Glomerular visceral epithelial cell (primary cell): ENCODE measurements at regions not wholly inside any gene's neighbourhood (a gene's known extent, or its start where the extent isn't known, plus 50 kb on each side); places are given as distances from the start of the nearest gene placed in this dataset.
"Not testable (repeated sequence)": the region's sequence is repeated elsewhere in the genome, so short reads cannot be mapped to it uniquely, and the experiment has no call there.

Experiments used
- DNase-seq: peaks from one replicate; pipeline ENCODE4 v3.0.0-alpha.2; 2016; ENCODE audit errors: extremely low spot score

DNA sequence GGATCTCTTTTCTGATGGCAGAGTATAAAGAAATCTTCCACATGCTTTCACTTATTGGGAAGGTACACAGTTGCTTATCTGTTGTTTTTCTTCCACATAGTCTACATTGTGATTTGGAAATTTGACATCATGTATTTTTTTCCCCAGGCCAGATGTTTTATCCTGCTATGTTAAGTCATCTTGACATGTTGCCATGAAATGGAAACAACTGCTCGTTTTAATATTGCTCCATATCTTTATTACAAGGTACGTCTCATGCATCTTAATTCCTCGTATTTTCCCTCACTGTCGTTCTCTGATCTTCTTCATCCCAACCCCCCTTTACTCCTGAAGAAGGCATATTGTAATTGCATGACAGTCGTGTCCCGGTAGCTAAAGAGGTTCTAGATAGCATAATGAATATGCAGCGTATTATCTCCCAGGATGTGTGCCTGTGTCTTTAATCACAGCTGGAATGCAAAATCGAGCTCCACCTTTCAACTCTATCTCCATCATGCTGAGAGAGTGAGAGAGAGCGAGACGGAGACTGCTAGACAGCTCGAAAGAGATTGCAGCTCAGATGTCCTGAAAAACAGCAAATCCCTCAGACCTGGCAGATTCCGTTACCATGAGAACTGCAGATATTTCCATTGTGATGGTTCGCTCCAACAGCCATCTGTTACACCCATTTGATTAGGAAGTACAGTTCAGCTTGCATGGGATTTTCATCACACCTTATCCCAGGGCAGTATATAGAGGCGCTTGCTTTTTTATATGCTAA lies 281.7 kb downstream of the TMEM38B start:
- DNase-seq = no peak

DNA sequence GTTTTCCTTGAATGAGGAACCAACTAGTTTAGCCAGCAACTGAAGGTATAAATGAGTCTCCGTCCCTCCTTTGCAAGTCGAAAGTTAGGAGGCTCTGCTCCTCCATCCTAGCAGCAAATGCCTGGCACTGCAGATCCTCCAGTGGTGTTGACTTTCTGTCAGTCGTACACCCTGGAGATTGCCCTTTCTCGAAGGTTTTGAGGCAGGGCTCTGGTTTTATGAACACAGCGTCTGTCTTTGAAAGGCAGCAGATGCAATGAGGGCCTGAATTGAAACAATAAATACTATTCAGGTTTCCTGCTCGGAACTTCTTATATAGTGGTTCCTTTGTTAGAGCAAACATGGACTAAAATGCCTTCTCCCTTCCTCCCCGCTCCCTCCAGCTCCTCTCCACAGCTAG lies 284.0 kb downstream of the TMEM38B start:
- DNase-seq = no peak

DNA sequence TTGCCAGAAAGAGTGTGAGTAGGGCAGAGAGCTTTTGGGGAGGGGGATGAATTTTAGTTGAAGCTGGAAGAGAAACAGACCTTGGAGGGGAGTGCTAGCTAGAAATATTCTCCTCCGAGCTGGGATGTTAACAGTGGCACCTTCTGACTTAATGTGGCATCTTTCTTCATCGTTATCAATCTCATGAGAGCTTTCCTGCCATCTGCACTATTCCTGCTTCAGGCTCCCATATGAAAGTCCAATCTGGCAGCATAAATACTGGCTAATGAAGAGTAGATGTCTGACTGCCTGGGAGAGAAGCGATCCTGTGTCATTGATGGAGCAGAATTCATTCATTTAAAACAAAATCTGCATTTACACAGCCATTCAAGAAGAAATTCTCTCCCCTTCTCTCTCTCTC lies 284.5 kb downstream of the TMEM38B start:
- DNase-seq = no peak

DNA sequence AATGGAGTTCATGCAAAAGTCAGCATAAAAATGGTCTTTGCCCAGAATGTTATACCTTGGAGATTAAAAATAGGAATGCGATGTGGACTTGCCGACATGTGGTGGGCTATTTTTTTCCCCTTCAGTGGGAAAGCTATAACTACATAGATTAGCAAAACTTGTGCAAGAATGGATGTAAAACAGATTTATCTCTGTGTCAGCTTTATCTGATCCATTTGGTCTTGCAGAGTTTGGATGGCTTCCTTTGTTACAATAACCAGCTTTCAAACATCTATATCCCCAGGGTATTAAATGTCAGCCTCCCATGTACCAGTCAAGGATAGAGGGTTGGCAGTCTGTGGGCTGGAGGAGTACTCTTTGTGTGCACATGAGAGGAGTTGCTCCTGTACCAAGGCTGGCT lies 284.9 kb downstream of the TMEM38B start:
- DNase-seq = no peak

DNA sequence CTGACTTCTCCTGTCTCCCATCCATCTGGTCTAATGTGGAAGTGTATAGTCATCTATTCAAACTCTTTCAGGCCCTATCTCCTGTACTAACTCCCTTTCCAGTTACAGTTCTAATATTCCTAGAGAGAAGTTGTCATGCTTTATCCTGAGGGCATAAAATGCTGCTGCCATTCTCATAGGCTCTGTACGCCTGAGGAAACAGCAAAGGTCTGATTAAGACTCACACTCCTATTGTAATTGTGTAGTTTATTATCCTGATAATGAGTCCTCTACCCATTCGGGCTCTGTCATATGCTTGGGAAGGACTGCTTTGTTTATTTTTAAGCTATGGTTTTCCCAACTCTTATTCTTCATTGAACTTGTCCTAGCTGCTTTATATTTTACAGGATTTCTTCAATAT lies 290.4 kb downstream of the TMEM38B start:
- no peak for DNase-seq

DNA sequence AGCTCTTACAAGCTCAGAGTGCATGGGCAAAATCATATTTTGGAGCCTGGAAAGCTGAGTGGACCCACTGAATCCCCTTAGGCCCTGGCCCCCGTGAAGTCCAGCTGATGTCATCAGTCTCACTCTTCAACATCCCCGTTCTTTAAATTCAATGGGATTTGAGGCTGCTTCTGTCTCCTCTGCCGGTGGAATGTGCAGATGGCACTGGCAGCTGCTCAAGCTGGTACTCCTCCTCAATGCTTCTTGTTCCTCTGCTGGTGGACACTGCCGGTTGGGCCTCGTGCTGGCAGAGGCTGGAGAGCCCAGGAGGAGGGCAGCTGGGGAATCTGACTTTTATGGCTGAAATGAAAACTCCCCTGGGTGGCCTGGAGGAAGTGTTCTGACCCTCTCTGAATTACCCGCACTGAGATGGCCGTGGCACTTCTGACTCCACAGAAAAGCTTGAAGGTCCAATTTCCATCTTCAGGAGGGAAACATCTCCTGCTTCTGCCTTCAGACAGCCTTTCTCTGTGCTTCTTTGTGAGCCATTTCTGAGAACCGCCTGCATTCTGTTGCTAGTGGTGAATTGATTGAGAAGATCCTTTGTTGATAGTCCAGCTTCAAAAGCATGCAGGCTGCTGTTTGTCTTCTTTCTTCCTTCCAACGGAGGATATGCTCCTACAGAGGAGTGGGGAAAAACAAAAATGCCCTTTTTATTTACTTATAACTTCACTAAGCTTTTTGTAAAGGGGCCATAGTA lies 298.9 kb downstream of the TMEM38B start:
- DNase-seq = no peak

DNA sequence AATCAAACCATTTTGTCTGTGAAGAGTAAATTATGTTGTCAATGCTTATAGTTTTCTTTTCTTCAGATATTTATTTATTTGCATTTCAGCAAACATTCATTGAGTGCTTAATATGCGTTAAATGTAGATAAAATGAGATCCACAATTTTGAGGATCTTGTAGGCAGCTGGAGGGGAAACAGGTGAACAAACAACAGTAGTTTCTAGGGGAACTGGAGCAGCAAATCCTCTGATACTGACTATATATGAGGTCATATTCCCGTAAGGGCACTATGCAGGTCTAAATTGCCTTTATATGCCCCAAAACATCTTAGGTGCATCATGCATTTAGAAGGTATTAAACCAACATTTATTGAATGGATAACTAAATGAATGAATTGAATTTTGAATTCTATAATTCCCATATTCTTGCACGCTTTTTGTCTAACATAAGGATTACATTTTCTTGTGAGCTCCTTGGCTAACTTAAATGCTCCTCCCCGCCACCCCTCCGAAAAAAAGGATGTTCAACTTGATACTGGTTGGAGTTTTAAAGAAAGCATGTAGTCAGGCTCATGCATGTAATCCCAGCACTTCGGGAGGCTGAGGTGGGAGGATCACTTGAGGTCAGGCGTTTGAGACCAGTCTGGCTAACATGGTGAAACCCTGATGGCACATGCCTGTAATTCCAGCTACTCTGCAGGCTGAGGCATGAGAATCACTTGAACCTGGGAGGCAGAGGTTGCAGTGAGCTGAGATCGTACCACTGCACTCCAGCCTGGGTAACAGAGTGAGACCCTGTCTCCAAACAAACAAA lies 299.8 kb downstream of the TMEM38B start:
- DNase-seq = no peak

DNA sequence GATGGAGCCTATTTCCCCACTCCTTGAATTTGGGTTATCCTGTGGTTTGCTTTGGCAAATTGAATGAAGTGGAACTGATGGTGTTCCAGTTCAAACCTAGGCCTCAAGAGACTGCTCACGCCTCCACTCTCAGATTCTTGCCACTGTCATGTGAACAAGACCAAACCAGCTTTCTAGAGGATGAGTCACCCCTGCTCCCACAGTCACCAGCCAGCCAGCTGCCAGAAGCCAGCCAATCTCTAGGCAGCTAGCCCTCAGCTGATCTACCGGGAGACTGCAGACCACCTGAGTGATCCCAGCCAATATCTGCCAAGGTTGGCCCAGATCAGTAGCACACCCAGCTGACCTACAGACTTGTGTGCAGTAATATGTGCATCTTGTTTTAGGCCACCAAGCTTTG lies 300.6 kb downstream of the TMEM38B start:
- DNase-seq = no peak

DNA sequence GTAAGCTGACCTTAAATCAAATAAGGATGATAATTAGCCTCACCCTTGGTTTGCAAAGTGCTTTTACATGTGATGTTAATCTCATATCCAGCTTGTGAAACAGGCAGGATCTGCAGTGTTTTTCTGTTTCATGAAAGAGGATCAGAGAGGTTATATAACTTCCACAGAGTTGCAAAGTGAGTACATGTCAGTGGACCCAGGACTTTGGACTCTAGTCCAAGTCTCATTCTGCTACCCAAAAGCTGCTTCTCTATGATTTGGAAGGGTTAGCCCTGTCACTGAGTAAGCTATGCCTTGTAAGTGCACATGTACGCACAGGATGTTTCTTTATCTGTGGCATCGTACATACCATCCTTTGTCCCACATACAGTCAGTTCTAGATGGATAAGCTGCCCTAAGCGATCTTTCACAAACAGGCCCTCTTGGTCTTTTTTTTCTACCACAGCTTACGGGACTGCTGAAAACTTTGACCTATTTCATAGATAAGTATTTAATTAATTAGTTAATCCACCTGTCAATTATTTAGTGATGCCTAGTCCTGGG lies 322.9 kb downstream of the TMEM38B start:
- no peak for DNase-seq

DNA sequence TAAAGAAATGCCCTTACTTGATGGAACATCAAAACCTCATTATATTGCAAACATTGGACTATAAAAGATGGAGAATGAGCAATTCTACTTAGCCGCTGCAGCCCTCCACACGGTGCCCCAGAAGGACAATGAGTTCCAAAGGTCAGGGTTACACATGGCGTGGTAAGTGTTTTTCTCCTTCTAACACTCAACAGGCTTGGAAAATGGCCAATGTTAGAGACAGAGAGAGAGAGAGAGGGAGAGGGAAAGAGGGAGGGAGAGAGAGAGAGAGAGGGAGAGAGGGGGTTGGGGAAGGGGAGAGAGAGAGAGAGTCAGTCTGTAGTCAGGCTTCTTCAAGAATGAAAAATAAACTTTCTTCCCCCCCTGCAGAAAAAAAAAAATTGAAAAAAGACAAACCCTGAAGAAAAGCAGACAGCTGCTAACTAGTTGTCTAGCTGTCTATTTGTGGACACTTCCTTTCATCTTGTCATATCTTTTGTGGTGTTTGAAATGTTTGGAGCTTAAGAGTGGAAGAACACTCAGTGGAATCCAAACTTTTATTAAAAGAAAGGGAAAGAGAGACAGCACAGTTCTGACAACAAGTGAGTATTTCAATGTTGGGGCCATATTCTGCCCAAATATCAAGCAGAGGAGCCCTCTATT lies 324.8 kb downstream of the TMEM38B start:
- no peak for DNase-seq

DNA sequence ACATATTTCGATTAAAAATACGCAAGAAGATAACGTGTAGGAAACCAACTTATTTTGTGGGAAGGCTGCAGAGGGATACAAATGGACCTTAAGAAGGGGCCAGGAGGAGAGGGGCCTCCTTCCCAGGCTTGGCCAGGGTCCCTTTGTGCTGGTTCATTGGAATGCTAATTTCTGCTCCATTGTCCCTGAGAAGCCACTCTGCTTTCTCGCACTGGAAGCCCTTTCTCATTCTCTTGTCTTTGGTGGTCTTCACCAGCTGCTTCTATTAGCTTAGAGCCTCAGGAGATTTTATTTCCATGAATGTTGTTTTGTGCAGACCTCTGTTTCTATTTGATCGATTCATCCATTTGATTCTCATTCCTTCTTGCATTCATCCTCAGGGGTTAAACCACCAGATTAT lies 325.4 kb downstream of the TMEM38B start:
- no peak for DNase-seq

DNA sequence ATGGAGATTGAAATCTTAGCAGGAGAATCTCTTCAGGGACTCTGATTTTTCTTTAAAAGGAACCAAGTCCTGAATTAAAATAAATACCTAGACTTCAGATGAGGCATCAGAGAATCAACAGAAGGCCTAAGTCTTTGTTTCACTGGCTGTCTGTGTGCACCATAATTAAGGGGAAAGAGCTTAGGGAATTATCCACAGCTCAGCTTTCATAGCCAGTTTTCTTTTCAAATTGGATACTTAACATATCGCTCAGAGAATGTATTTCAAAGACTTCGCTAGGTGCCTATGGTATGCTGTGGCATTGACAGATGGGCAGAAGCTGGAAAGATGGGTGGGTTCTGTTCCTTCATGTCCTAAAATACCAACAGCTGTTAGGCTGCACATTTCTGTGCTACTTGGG lies 325.8 kb downstream of the TMEM38B start:
- DNase-seq = no peak

DNA sequence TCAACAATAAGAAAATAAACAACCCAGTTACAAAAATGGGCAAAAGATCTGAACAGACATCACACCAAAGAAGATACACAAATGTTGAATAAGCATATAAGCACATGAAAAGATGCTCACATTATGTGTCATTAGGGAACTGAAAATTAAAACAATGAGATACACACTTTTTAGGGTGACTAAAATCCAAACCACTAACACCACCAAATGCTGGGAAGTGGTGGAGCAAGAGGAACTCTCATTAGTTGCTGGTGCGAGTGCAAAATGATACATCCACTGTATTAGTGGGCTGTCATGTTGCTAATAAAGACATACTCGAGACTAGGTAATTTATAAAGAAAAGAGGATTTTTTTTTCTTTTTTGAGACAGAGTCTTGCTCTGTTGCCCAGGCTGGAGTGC lies 329.1 kb downstream of the TMEM38B start:
- no peak for DNase-seq

DNA sequence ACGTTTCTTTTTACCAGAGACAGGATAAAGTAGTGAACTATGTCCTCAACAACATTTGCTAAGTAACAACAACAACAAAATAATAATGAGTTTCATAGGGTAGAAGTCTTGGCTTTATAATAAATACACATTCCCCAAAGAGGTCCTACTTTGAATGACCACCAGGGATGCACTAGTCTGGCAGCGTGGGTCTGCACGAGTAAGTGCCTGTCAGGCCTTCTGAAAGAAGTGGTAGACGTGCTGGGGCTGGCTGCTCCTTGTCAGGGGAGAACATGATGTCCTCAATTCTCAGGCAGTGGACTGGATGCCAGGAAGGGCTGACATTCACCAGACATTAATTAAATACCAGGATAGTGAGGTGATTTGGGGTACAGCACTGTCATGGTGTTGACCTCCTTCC lies 331.1 kb downstream of the TMEM38B start:
- DNase-seq = no peak

DNA sequence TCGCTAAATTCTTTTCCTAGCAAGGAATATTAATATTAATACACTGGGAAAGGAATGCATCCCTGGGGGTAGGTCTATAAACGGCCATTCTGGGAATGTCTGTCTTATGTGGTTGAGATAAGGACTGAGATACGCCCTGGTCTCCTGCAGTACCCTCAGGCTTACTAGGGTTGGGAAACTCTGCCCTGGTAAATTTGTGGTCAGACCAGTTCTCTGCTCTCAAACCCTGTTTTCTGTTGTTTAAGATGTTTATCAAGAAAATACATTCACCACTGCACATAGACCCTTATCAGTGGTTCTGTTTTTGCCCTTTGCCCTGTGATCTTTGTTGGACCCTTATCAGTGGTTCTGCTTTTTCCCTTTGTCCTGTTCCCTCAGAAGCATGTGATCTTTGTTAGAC lies 335.8 kb downstream of the TMEM38B start:
- DNase-seq = not testable (repeated sequence)

DNA sequence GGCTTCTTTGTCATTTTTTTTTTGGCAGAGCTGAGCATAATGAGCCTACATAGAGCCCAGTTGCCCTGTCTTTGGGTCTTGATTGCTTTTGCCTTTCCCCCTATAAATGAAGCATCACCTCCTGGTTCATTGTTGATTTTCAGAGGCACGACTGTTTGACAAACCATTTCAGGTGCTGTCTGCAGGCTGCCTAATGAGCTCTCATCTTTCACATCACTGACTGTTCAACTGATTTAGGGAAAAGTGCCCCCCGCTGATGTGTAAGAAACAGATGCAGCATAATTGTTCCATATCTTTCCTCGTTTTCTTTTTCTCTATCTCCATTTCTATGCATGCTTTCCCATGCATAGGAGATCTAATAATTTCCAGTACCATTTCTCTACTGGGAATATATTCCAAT lies 338.6 kb downstream of the TMEM38B start:
- DNase-seq = no peak

DNA sequence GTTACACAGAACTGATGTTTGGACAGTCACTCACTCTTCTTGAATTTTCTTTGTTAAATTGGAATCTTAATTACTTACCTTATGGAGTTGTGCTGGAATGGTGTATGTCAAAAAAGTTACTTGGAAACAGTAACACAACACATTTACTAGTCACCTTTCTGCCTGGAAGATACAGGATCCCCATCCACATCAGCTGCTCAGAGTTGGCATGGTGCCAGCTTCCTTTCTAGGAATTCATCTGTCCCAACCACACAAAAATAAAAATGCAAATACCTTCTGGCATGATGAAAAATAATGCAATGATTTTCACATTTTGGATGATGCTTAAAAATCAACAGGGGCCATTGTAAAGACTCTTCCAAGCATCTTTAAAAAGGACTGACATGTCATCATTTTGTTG lies 341.5 kb downstream of the TMEM38B start:
- no peak for DNase-seq

DNA sequence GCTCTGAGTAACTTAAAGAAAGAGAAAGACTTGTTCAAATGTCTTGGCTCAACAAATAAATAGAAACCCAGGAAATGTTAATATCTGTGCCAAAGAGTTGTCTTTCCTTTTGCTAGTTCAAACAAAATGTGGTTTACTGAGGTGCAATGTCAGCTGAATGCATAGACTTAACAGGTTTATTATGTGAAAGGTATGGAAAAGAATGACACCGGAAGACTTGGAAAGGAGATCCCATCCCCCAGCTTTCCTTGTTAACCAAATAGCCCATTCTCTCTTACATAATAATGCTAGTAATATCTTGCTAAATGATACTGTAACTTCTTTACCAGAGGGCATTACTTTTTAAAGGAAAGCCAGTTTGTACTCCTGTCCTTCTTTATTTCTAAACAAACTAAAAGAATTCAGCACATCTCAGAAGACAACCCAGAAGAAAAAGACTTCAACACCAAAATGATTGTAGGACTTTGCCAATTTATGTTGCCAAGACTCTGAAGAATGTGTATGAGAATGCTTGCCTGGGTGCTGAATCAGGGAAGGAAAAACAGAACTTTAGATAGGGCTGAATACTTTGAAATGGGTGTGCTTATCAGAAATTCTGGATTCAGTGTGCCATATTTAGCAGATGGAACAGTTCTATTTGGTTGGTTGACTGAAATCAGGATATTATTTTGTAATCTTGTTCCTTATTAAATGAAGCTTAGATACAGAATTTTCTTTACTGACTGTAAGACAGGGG lies 344.1 kb downstream of the TMEM38B start:
- no peak for DNase-seq

DNA sequence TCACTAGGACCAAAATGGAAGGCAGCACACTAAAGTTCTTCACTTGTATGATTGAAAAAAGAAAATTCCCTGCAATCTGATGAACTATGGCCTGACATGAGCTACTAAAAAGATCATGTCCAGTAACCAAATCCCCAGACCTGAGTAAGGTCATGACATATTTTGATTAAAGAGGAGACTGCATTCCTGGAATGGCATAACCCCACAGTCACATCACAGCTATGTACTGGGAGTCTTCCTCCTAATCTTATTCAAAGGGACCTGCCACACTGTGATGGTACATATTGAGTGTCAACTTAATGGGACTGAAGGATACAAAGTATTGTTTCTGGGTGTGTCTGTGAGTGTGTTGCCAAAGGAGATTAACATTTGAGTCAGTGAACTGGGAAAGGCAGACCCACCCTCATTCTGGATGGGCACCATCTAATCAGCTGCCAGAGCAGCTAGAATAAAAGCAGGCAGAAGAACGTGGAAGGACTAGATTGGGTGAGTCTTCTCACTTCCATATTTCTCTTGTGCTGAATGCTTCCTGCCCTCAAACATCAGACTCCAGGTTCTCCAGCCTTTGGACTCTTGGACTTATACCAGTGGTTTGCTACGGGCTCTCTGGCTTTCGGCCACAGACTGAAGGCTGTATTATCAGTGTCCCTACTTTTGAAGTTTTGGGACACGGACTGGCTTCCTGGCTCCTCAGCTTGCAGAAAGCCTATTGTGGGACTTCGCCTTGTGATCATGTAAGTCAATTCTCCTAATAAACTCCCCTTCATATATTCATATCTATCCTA lies 345.0 kb downstream of the TMEM38B start:
- DNase-seq = no peak

DNA sequence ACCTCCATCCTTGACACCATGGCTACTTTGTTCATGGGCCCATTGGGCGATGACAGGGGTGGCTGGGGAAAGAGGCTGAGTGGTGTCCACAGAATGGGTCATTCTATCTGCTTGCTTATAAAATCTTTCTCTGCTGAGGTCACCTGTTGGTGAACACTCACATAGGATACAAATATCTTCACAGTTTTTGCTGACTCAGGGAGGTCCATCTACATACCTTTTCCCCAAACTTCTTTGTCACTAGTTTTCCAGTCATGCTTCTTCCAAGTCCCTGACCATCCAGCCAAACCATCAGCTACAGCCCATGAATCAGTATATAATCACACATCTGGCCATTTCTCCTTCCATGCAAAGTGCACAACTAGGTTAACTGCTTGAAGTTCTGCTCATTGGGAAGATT lies 347.6 kb downstream of the TMEM38B start:
- not testable (repeated sequence) for DNase-seq
